AG04450 (cell line): ENCODE measurements at regions not wholly inside any gene's neighbourhood (a gene's known extent, or its start where the extent isn't known, plus 50 kb on each side); places are given as distances from the start of the nearest gene placed in this dataset.

Experiments used
- CTCF ChIA-PET: fragments of 300-600, 350-600 bp; formaldehyde crosslinking; extraction: SDS; loops from one replicate; lab custom pipeline; 2022; ENCODE audit warnings: antibody characterized with exemption, inconsistent platforms; lab: Charles Lee
- POLR2A ChIA-PET: fragments of 350-600 bp; formaldehyde crosslinking; extraction: SDS; loops from one replicate; lab custom pipeline; 2021; ENCODE audit warnings: antibody characterized with exemption, inconsistent platforms; lab: Yijun Ruan, JAX
- DNase-seq: peaks from one replicate; pipeline ENCODE4 v3.0.0-alpha.2; 2011; ENCODE audit warnings: low read depth, low spot score
- H3K27ac ChIP-seq: one replicate; pipeline ENCODE4 v1.5.1; 2012; ENCODE audit warnings: low read depth, low read length, control low read depth
- H3K27me3 ChIP-seq: one replicate; pipeline ENCODE4 v1.6.0; 2012; ENCODE audit warnings: low read length; ENCODE audit not compliant: control insufficient read depth, insufficient read depth
- H3K4me3 ChIP-seq: 2 replicates; pipeline ENCODE4 v1.5.1; 2011; ENCODE audit warnings: mild to moderate bottlenecking, low read depth, low read length, control low read depth
- H3K9me3 ChIP-seq: 2 replicates; pipeline ENCODE4 v1.5.1; 2012; ENCODE audit warnings: low read length; ENCODE audit not compliant: control insufficient read depth, insufficient read depth
- TF ChIP-seq, protein P1 (sequence below): IDR thresholded peaks from 2 replicates; pipeline ENCODE4 v1.5.1; 2011; ENCODE audit warnings: low read depth, low read length, control low read depth, inconsistent platforms

DNA sequence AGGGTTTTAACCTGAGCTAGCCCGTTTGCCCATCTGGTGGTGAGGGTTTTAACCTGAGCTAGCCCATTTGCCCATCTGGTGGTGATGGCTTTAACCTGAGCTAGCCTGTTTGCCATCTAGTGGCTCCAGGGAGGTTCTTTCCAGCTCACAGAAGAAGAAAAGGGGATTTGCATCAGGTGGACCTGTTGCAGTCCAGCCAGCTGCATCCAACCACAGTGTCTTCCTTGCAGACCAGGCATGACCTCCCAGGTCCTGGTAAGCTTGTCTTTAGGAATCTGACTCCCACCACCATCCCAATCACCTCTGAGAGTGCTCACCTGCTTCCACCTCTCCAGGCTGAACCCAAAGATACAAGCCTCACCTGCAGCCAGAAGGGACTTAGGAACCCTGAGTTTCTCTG is 62.4 kb upstream of the EMX2 start:
- DNase-seq: no peak
- no peak overlapping the region for H3K4me3 ChIP-seq
- no peak overlapping the region for H3K27ac ChIP-seq
- H3K9me3 ChIP-seq: no peaks in the 10 kb centered on the region
- ChIA-PET POLR2A (no interaction called here), CTCF (interaction anchor here (1.2 kb wide), 2 partner anchors 17 to 37 kb away, joined by 3 to 4 read pairs; no protein-coding TSS in a partner anchor)
- TF ChIP-seq, protein P1, sequence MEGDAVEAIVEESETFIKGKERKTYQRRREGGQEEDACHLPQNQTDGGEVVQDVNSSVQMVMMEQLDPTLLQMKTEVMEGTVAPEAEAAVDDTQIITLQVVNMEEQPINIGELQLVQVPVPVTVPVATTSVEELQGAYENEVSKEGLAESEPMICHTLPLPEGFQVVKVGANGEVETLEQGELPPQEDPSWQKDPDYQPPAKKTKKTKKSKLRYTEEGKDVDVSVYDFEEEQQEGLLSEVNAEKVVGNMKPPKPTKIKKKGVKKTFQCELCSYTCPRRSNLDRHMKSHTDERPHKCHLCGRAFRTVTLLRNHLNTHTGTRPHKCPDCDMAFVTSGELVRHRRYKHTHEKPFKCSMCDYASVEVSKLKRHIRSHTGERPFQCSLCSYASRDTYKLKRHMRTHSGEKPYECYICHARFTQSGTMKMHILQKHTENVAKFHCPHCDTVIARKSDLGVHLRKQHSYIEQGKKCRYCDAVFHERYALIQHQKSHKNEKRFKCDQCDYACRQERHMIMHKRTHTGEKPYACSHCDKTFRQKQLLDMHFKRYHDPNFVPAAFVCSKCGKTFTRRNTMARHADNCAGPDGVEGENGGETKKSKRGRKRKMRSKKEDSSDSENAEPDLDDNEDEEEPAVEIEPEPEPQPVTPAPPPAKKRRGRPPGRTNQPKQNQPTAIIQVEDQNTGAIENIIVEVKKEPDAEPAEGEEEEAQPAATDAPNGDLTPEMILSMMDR: no peak
- no peaks in the 10 kb centered on the region for H3K27me3 ChIP-seq

DNA sequence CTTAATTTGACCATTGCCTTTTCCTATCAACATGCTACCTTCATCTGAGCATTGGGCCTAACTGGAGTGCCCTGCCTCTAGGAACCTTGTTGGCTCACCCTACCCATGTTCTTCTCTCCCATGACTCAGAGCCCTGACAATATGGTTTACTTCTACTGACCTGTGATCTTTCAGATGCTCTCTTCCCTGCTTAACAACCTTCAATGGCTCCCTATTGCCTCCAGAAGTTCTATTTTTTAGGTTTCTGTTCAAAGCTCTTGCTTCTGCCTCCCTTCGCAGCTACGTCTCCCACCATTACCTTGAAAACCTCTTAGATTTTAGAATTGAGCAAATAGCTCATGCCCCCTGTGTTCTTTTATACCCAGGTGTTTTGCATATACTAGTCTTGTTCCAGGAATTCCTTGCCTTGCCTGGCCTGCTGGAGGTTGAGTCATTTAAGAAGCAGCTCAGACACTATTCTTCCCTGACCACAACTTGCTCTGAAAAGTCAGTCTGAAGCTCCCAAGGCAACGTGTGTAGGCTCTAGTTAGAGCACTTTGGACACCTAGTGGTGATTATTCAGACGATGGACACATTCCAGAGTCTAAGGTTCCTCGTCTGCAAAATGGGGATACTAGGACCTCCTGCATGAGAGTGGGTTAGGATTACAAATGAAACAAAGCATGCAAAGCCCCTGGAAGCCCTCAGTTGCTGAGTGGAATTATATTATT is 64.4 kb upstream of the EMX2 start:
- H3K27me3 ChIP-seq: no peaks in the 10 kb centered on the region
- no peaks in the 10 kb centered on the region for H3K9me3 ChIP-seq
- TF ChIP-seq, protein P1: no peak
- no peak overlapping the region for H3K4me3 ChIP-seq
- POLR2A ChIA-PET: no interaction called here
- no peak overlapping the region for H3K27ac ChIP-seq
- no peak for DNase-seq
- CTCF ChIA-PET: interaction anchor here (1.1 kb wide), 1 partner anchor 35 kb away, joined by 3 read pairs; no protein-coding TSS in a partner anchor

DNA sequence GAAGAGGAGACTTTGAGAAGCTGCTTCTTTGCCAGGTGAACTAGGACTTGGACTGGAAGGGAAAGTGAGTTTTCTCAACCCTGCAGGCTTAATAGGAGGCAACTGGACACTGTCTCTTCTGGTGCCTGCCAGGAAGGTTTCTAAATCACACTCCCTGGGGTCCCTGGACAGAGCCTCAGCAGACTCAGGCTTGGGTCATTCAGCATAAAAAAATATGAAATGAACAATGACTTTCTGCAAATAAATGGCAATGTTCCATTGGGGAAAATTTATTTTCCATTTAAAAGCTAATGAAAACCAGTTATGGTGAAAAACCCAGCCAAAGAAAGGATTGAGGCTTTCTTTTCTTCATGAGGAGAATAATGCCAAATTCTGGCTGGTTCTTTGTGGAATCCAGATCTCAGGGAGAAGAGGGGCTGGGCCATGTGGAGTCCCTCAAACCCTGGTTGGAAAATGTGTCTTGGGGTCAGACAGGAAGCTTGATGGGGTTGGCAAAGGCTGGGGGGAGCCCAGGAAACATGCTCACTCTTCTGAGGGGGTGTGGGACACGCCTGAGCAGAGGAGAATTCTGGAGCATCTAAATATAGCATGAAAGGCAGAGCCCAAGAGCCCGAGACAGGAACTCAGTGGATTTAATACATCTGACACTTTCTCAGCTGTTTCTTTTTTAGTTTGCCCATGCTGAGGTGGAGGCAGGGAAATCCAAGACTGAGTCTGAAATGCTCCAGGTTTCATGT is 65.2 kb upstream of the EMX2 start:
- TF ChIP-seq, protein P1: no peak

DNA sequence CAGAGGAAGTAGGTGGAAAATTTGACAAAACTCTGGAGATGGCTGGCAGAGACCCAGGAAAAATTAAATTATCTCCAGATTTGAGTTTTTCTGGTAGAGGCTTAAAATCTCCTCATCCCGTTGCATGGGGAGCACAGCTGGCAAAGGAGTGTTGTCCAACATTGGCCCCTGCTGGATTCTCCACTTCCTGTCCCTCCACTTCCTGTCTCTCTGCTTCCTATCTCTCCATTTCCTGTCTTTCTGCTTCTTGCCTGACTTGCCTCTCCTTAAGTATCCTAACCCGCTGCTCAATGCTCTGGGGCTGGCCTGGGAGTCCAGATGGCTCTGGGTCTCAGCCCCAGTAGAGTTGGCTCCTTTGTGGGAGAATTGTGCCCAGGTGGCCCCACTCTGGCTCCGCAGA is 65.8 kb upstream of the EMX2 start:
- no peak overlapping the region for H3K4me3 ChIP-seq
- no peak overlapping the region for H3K27ac ChIP-seq
- H3K27me3 ChIP-seq: no peaks in the 10 kb centered on the region
- no peak for DNase-seq
- H3K9me3 ChIP-seq: no peaks in the 10 kb centered on the region
- CTCF ChIA-PET: no interaction called here
- TF ChIP-seq, protein P1: no peak
- POLR2A ChIA-PET: no interaction called here

More for the DNA sequence above, 65.2 kb upstream of the EMX2 start:
- CTCF ChIA-PET: interaction anchor here (1.1 kb wide), 1 partner anchor 34 kb away, joined by 3 read pairs; no protein-coding TSS in a partner anchor
- H3K27me3 ChIP-seq: no peaks in the 10 kb centered on the region
- no peak for DNase-seq
- H3K27ac ChIP-seq: no peak overlapping the region
- no peak overlapping the region for H3K4me3 ChIP-seq
- POLR2A ChIA-PET: no interaction called here
- no peaks in the 10 kb centered on the region for H3K9me3 ChIP-seq

DNA sequence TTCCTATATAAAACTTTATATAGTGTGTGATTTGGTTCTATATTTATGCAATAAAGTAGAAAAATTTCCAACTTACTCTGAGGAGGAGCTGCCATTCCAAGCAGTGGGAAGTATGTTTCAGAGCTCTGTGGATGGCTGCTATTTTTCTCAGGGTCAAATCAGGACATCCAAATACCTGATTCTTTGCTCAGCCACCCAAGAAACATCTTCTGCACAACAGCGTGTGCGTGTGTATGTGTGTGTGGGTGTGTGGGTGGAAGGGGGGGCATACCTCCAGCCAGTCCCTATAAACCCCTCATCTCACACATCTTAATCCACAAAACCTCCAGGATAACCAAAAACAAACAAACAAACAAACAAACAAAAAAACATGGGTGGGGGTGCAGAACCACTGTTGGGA is 66.3 kb upstream of the EMX2 start:
- Histone ChIP-seq H3K9me3 (no peaks in the 10 kb centered on the region), H3K27ac (no peak overlapping the region), H3K4me3 (no peak overlapping the region), H3K27me3 (no peaks in the 10 kb centered on the region)
- ChIA-PET POLR2A (no interaction called here), CTCF (no interaction called here)
- DNase-seq: no peak
- TF ChIP-seq, protein P1: no peak
